Kidney epithelial cell (primary cell): ENCODE measurements at regions not wholly inside any gene's neighbourhood (a gene's known extent, or its start where the extent isn't known, plus 50 kb on each side); places are given as distances from the start of the nearest gene placed in this dataset.

Experiments
- DNase-seq: peaks from one replicate; pipeline ENCODE4 v3.0.0-alpha.2; 2010; ENCODE audit warnings: low read depth
- H3K27me3 ChIP-seq: 2 replicates; pipeline ENCODE4 v1.6.0; 2011; ENCODE audit warnings: low read length; ENCODE audit not compliant: control insufficient read depth, insufficient read depth
- H3K36me3 ChIP-seq: 2 replicates; pipeline ENCODE4 v1.5.1; 2011; ENCODE audit warnings: low read length; ENCODE audit not compliant: control insufficient read depth, insufficient read depth
- H3K4me3 ChIP-seq: 2 replicates; pipeline ENCODE4 v1.5.1; 2011; ENCODE audit warnings: low read depth, mild to moderate bottlenecking, control low read depth, low read length
- TF ChIP-seq, protein P1 (sequence below): IDR thresholded peaks from 2 replicates; pipeline ENCODE4 v1.5.1; 2011; ENCODE audit warnings: mild to moderate bottlenecking, moderate library complexity, low read length, control low read depth, inconsistent platforms; ENCODE audit not compliant: insufficient read depth, poor library complexity, severe bottlenecking

- TF ChIP-seq, protein P1, sequence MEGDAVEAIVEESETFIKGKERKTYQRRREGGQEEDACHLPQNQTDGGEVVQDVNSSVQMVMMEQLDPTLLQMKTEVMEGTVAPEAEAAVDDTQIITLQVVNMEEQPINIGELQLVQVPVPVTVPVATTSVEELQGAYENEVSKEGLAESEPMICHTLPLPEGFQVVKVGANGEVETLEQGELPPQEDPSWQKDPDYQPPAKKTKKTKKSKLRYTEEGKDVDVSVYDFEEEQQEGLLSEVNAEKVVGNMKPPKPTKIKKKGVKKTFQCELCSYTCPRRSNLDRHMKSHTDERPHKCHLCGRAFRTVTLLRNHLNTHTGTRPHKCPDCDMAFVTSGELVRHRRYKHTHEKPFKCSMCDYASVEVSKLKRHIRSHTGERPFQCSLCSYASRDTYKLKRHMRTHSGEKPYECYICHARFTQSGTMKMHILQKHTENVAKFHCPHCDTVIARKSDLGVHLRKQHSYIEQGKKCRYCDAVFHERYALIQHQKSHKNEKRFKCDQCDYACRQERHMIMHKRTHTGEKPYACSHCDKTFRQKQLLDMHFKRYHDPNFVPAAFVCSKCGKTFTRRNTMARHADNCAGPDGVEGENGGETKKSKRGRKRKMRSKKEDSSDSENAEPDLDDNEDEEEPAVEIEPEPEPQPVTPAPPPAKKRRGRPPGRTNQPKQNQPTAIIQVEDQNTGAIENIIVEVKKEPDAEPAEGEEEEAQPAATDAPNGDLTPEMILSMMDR = no peak
- Histone ChIP-seq H3K36me3 (no peaks in the 10 kb centered on the region), H3K27me3 (peaks cover 21% of the 10 kb centered on the region), H3K4me3 (no peak overlapping the region)
- DNase-seq = no peak
These were observed 55.8 kb upstream of the SLC6A6 start for GRCh38 chr3:14346642-14347041.

- DNase-seq = no peak
- peaks cover 26% of the 10 kb centered on the region for H3K27me3 ChIP-seq
- H3K4me3 ChIP-seq = no peak overlapping the region
- TF ChIP-seq, protein P1 = no peak
- no peaks in the 10 kb centered on the region for H3K36me3 ChIP-seq
These were observed 55.3 kb upstream of the SLC6A6 start for GRCh38 chr3:14347110-14347509.

DNA sequence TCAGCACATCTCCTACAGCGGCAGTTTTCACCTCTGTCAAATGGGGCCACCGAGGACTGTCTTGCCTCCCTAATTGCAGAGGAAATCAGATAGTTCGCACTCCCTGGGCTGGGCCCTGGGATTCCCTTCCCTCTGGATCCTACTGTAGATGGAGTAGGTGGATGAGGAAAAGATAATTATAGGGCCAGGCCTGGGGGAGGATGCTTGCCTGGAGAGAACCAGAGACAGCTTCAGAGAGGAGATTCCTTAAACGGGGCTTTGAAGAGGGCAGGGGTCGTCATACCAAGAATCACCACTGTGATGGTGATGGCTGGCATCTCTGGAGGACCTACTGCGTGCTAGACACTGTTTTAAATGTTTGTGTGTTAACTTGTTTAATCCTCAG lies 50.8 kb upstream of the SLC6A6 start:
- Histone ChIP-seq H3K27me3 (peaks cover 22% of the 10 kb centered on the region), H3K4me3 (no peak overlapping the region), H3K36me3 (no peaks in the 10 kb centered on the region)
- no peak for DNase-seq
- TF ChIP-seq, protein P1 = no peak

DNA sequence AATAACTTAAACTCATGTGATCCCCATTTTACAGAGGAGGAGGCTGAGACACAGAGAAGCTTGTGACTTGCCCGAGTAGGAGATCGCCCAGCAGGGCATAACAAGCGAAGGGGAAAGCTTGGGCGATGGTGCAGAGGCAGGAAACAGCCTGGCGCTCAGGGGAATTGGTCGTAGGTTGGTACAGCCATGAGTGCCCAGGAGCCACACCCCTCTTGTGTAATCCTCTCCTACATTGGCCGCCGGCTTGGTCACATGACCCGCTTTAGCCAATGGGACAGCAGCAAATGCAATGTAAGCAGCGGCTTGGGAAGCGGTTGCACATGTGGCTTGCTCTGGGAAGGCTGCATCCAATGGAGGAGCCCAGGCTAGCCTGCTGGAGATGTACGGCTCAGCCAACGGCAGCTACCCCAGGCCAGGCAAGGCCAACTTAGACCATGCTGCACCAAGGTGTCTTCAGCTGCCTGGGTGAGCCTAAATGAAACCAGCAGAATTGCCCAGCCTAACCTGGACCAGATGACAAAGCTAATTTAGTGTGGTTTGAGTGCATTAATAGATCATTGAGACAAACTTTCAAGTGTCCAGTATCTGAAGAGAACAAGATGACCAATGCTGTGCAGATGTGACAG lies 50.3 kb upstream of the SLC6A6 start:
- H3K4me3 ChIP-seq = no peak overlapping the region
- H3K36me3 ChIP-seq = no peaks in the 10 kb centered on the region
- TF ChIP-seq, protein P1 = no peak
- no peak for DNase-seq
- peaks cover 21% of the 10 kb centered on the region for H3K27me3 ChIP-seq
